ENCODE measurements at regions not wholly inside any gene's neighbourhood (a gene's known extent, or its start where the extent isn't known, plus 50 kb on each side); places are given as distances from the start of the nearest gene placed in this dataset.

GRCh38 chr12:61915420-61915819 lies 344.8 kb upstream of the USP15 start:
- in situ Hi-C loops (cut with MboI; ENCODE audit: low pct_unique_long_range_greater_than_20kb, low sequenced_read_pairs, unreplicated experiment), result no loop called here
- DNase-seq (ENCODE audit: low spot score), result no peak
- TF ChIP-seq CTCF (IDR thresholded peaks at IDR 0.05; ENCODE audit: extremely low read depth, insufficient read depth, missing control alignments), result no peak

GRCh38 chr12:61916831-61917230 lies 343.4 kb upstream of the USP15 start:
- no peak for DNase-seq (ENCODE audit: low spot score)
- in situ Hi-C loops (cut with MboI; ENCODE audit: low pct_unique_long_range_greater_than_20kb, low sequenced_read_pairs, unreplicated experiment), result no loop called here
- TF ChIP-seq CTCF (IDR thresholded peaks at IDR 0.05; ENCODE audit: extremely low read depth, insufficient read depth, missing control alignments), result no peak

- no peak for TF ChIP-seq CTCF (IDR thresholded peaks at IDR 0.05; ENCODE audit: extremely low read depth, insufficient read depth, missing control alignments)
- no peak for DNase-seq (ENCODE audit: low spot score)
- in situ Hi-C loops (cut with MboI; ENCODE audit: low pct_unique_long_range_greater_than_20kb, low sequenced_read_pairs, unreplicated experiment), result no loop called here
Observed at GRCh38 chr12:61919686-61920085, 340.5 kb upstream of the USP15 start.

GRCh38 chr12:61920230-61920629 lies 340.0 kb upstream of the USP15 start:
- in situ Hi-C loops (cut with MboI; ENCODE audit: low pct_unique_long_range_greater_than_20kb, low sequenced_read_pairs, unreplicated experiment), result no loop called here
- TF ChIP-seq CTCF (IDR thresholded peaks at IDR 0.05; ENCODE audit: extremely low read depth, insufficient read depth, missing control alignments), result no peak
- no peak for DNase-seq (ENCODE audit: low spot score)

GRCh38 chr12:61923152-61923551 lies 337.1 kb upstream of the USP15 start:
- in situ Hi-C loops (cut with MboI; ENCODE audit: low pct_unique_long_range_greater_than_20kb, low sequenced_read_pairs, unreplicated experiment), result no loop called here
- TF ChIP-seq CTCF (IDR thresholded peaks at IDR 0.05; ENCODE audit: extremely low read depth, insufficient read depth, missing control alignments), result no peak
- DNase-seq (ENCODE audit: low spot score), result no peak

- no peak for DNase-seq (ENCODE audit: low spot score)
- TF ChIP-seq CTCF (IDR thresholded peaks at IDR 0.05; ENCODE audit: extremely low read depth, insufficient read depth, missing control alignments), result no peak
- in situ Hi-C loops (cut with MboI; ENCODE audit: low pct_unique_long_range_greater_than_20kb, low sequenced_read_pairs, unreplicated experiment), result no loop called here
Observed at GRCh38 chr12:61934564-61934963, 325.6 kb upstream of the USP15 start.

- TF ChIP-seq CTCF (IDR thresholded peaks at IDR 0.05; ENCODE audit: extremely low read depth, insufficient read depth, missing control alignments), result no peak
- in situ Hi-C loops (cut with MboI; ENCODE audit: low pct_unique_long_range_greater_than_20kb, low sequenced_read_pairs, unreplicated experiment), result no loop called here
- no peak for DNase-seq (ENCODE audit: low spot score)
Observed at GRCh38 chr12:61939977-61940376, 320.2 kb upstream of the USP15 start.
